Nephron progenitor cell (in vitro differentiated cells): ENCODE measurements at regions not wholly inside any gene's neighbourhood (a gene's known extent, or its start where the extent isn't known, plus 50 kb on each side); places are given as distances from the start of the nearest gene placed in this dataset.

Source experiments
- DNase-seq: peaks from one replicate; pipeline ENCODE4 v3.0.0; 2021
- H3K27ac Mint-ChIP-seq: 2 replicates; pipeline ENCODE4 v1.8.0; 2021; ENCODE audit warnings: mild to moderate bottlenecking, moderate library complexity, mixed read lengths
- H3K27me3 Mint-ChIP-seq: 2 replicates; pipeline ENCODE4 v1.8.0; 2021; ENCODE audit warnings: mild to moderate bottlenecking, low read depth, mixed read lengths; ENCODE audit not compliant: poor library complexity
- H3K36me3 Mint-ChIP-seq: 2 replicates; pipeline ENCODE4 v1.8.0; 2021; ENCODE audit warnings: low read depth, mixed read lengths
- H3K4me1 Mint-ChIP-seq: 2 replicates; pipeline ENCODE4 v1.8.0; 2021; ENCODE audit warnings: mixed read lengths
- H3K4me3 Mint-ChIP-seq: 2 replicates; pipeline ENCODE4 v1.8.0; 2021; ENCODE audit warnings: mild to moderate bottlenecking, moderate library complexity, mixed read lengths
- H3K9me3 Mint-ChIP-seq: 2 replicates; pipeline ENCODE4 v1.8.0; 2021; ENCODE audit warnings: mild to moderate bottlenecking, moderate library complexity, mixed read lengths
- CTCF ChIP-seq: fragments of 200-600 bp; sonication (generic); IDR thresholded peaks from 2 replicates; pipeline ENCODE4 v1.5.0; 2021; ENCODE audit warnings: antibody characterized with exemption

DNA sequence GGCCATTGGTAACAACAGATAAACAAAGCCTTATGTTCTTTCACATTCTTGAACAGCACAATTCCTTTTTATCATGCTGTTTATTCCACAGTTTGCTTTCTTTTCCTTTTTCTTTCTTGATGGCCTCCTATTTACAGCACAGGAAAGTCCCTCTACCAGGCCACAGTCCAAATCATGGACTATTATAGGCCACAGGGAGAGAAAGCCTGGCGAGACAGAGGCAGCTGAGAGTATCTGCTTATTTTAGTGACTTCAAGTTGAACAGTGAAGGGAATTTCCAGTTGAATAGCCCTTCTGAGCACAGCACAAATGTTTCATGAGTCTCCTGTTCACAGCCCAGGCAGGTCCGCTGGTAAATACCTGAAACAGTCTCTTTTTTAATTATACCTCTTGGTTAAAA, 263.7 kb upstream of the ARID1B start:
- H3K9me3 Mint-ChIP-seq, result peaks cover 9% of the 10 kb centered on the region
- DNase-seq, result no peak
- peaks cover 2% of the 10 kb centered on the region for H3K36me3 Mint-ChIP-seq
- TF ChIP-seq CTCF, result no peak
- H3K4me1 Mint-ChIP-seq, result peaks cover 17% of the 10 kb centered on the region
- no peak overlapping the region for H3K4me3 Mint-ChIP-seq
- H3K27me3 Mint-ChIP-seq, result peaks cover 7% of the 10 kb centered on the region
- H3K27ac Mint-ChIP-seq, result no peak overlapping the region

DNA sequence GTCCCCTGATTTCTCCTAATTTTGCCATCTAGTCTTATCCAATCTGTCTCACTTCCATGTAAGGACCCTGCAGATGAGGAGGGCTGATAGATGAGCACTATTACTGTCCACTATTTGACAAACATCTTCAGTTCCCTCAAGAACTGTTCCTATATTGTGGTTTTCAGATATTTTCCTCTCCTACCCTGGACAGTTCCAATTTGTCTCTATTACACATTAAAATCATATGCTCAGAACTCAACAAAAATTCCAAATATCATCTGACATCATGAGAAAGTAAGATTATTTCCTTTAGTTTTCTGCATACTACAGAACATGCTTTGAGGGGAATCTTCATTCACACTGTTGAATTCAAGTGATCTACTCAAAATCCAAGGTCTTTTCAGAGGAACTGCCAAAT, 265.6 kb upstream of the ARID1B start:
- Mint-ChIP-seq H3K36me3 (no peaks in the 10 kb centered on the region), H3K27me3 (peaks cover 7% of the 10 kb centered on the region), H3K4me3 (no peak overlapping the region), H3K27ac (no peak overlapping the region), H3K9me3 (no peaks in the 10 kb centered on the region), H3K4me1 (peaks cover 18% of the 10 kb centered on the region)
- no peak for DNase-seq
- TF ChIP-seq CTCF, result no peak

DNA sequence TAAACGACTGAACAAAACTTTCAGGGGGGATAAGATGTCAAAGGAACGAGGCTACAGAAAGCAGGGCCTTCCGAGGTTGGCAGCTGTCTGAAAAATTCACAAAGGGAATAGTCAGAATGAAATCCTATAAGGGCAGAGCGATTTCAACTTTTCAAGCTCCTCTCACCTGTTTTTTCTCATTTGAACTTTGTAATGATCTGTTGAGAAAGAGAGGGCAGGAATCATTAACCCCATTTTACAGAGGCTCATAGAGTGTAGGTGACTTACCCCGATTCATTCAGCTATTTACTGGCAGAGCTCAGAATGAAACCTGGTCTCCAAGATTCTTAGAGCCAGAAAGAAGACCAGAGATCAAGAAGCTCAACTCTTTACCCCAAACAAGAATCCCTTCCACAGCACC, 266.1 kb upstream of the ARID1B start:
- peaks cover 7% of the 10 kb centered on the region for H3K27me3 Mint-ChIP-seq
- H3K4me1 Mint-ChIP-seq, result peaks cover 13% of the 10 kb centered on the region
- H3K27ac Mint-ChIP-seq, result no peak overlapping the region
- H3K36me3 Mint-ChIP-seq, result no peaks in the 10 kb centered on the region
- no peaks in the 10 kb centered on the region for H3K9me3 Mint-ChIP-seq
- DNase-seq, result no peak
- TF ChIP-seq CTCF, result no peak
- H3K4me3 Mint-ChIP-seq, result no peak overlapping the region

- no peaks in the 10 kb centered on the region for H3K9me3 Mint-ChIP-seq
- H3K27ac Mint-ChIP-seq, result no peak overlapping the region
- H3K4me1 Mint-ChIP-seq, result peaks cover 13% of the 10 kb centered on the region
- H3K27me3 Mint-ChIP-seq, result peaks cover 7% of the 10 kb centered on the region
- TF ChIP-seq CTCF, result no peak
- no peak for DNase-seq
- no peaks in the 10 kb centered on the region for H3K36me3 Mint-ChIP-seq
- no peak overlapping the region for H3K4me3 Mint-ChIP-seq
These were observed 266.9 kb upstream of the ARID1B start for GRCh38 chr6:156510242-156510641.

- no peak for DNase-seq
- H3K4me1 Mint-ChIP-seq, result peaks cover 13% of the 10 kb centered on the region
These were observed 267.7 kb upstream of the ARID1B start for GRCh38 chr6:156509496-156509895.

More at GRCh38 chr6:156509496-156509895, 267.7 kb upstream of the ARID1B start:
- Mint-ChIP-seq H3K27ac (no peak overlapping the region), H3K9me3 (no peaks in the 10 kb centered on the region), H3K4me3 (no peak overlapping the region), H3K36me3 (no peaks in the 10 kb centered on the region), H3K27me3 (peaks cover 7% of the 10 kb centered on the region)
- TF ChIP-seq CTCF, result no peak
